WI38 (cell line): ENCODE measurements at regions not wholly inside any gene's neighbourhood (a gene's known extent, or its start where the extent isn't known, plus 50 kb on each side); places are given as distances from the start of the nearest gene placed in this dataset.
"Not testable (repeated sequence)": the region's sequence is repeated elsewhere in the genome, so short reads cannot be mapped to it uniquely, and the experiment has no call there.

ENCODE experiments used
- H3K4me3 ChIP-seq: 2 replicates; pipeline ENCODE4 v1.5.1; 2011; ENCODE audit warnings: low read depth, mild to moderate bottlenecking, control low read depth, low read length
- TF ChIP-seq, protein P1 (sequence below): IDR thresholded peaks from 2 replicates; pipeline ENCODE4 v1.5.1; 2012; ENCODE audit warnings: low read depth, mild to moderate bottlenecking, control low read depth, low read length

DNA sequence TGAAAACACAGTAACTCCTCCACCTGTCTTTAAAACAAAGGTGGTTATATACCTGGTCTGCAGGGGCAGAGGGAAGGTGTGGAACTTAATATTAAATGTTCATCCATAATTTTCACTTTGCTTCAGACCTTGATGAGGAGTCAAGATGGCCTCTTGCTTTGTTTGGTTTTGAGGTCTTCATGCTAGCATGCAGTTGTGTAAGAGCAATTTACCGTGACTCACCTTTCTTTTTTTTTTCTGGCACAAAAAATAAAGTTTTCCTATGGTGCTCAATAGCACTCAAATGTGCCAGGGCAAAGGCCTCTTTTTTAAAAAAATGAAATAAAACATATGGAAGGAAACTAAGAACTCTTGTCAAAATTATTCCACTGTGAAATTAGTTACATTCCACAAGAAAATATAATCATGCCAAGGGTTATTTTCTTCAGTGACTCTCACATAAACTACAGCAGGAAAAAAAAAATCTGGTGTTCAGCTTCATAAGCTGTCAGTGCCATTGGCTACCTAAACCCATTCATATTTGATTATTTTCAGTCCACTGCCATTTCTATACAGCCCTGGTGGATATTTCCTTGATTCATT, 128.2 kb downstream of the SLC7A11 start:
- TF ChIP-seq, protein P1, sequence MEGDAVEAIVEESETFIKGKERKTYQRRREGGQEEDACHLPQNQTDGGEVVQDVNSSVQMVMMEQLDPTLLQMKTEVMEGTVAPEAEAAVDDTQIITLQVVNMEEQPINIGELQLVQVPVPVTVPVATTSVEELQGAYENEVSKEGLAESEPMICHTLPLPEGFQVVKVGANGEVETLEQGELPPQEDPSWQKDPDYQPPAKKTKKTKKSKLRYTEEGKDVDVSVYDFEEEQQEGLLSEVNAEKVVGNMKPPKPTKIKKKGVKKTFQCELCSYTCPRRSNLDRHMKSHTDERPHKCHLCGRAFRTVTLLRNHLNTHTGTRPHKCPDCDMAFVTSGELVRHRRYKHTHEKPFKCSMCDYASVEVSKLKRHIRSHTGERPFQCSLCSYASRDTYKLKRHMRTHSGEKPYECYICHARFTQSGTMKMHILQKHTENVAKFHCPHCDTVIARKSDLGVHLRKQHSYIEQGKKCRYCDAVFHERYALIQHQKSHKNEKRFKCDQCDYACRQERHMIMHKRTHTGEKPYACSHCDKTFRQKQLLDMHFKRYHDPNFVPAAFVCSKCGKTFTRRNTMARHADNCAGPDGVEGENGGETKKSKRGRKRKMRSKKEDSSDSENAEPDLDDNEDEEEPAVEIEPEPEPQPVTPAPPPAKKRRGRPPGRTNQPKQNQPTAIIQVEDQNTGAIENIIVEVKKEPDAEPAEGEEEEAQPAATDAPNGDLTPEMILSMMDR = no peak
- H3K4me3 ChIP-seq = no peak overlapping the region

DNA sequence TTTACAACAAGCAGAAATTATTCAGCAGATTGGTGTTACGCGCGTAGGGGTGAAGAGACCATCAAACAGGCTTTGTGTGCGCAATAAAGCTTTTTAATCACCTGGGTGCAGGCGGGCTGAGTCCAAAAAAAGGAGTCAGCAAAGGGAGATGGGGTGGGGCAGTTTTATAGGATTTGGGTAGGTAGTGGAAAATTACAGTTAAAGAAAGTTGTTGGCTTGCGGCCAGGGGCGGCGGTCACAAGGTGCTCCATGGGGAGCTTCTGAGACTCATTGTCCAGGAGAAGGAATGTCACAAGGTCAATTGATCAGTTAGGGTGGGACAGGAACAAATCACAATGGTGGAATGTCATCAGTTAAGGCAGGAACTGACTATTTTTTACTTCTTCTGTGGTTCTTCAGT, 129.3 kb downstream of the SLC7A11 start:
- H3K4me3 ChIP-seq = not testable (repeated sequence)

DNA sequence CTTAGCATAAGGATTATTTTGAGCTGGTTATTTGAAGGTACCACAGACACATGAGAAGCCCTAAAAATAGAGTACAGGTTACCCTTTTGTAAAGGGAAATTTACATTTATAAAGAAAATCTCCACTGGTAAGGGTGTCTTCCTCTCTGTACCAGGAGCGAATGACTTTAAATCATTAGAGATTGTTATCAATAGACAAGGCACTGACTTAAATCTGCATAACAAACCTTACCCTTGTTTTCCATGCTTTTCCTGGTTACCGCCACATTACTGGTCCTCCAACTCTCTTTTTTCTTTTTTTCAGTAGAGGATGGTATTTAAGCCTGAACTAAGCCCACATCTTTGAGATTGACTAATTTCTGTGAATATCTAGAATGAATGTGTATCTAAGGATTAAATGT, 129.8 kb downstream of the SLC7A11 start:
- H3K4me3 ChIP-seq = no peak overlapping the region
- TF ChIP-seq, protein P1 = no peak

DNA sequence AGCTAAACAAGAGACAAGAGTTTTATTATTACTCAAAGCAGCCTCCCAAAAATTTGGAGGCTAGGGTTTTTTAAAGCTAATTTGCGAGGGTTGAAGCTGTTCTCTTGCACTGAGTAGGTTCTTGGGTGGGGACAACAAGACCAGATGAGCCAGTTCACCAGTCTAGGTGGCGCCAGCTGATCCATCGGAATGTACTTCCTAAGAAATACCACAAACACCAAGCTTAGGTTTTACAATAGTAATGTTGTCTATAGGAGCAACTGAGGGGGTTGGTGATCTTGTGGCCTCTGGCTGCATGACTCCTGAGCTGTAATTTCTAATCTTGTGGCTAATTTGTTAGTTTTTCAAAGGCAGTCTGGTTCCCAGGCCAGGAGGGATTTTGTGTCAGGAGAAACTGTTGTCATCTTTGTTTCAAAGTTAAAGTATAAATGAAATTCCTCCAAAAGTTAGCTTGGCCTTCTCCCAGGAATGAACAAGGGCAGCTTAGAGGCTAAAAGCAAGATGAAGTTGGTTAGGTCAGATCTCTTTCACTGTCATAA, 130.6 kb downstream of the SLC7A11 start:
- no peak overlapping the region for H3K4me3 ChIP-seq
- TF ChIP-seq, protein P1 = no peak

DNA sequence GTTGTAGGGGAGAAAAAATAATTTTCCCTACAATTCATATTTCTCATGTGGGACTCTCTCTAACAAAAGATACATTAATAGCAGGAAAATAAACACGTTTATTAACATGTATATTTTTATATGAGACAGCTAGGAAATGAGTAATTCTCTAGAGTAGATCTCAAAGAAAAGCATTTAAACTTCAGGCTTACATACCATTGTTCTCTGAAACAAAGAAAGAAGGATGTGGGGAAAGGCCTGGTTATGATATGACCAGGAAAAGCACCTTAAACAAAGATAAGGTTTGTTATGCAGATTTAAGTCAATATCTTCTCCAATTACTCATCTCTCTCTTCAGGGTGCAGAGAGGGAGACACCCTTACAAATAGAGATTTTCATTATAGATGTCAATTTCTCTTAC, 131.3 kb downstream of the SLC7A11 start:
- H3K4me3 ChIP-seq = no peak overlapping the region
- TF ChIP-seq, protein P1 = no peak

DNA sequence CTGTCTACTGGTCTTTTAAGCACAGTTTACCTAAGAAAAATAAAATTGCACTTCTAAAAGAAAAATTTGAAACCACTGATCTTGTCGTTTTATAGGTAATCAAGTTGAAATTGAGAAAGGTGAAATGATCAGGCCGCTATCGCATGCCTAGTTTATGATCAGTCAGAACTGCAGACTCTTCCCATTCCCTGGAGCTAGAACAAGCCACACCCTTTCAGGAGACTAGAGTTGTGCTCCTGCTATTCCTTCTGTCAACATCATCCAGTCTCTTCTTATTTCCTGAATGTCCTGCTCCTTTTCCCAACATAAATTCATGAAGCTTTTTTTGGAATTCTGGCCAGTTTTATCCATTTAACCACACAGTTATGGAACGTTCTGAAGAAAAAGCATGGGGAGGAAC, 135.1 kb downstream of the SLC7A11 start:
- no peak overlapping the region for H3K4me3 ChIP-seq
- TF ChIP-seq, protein P1 = no peak

DNA sequence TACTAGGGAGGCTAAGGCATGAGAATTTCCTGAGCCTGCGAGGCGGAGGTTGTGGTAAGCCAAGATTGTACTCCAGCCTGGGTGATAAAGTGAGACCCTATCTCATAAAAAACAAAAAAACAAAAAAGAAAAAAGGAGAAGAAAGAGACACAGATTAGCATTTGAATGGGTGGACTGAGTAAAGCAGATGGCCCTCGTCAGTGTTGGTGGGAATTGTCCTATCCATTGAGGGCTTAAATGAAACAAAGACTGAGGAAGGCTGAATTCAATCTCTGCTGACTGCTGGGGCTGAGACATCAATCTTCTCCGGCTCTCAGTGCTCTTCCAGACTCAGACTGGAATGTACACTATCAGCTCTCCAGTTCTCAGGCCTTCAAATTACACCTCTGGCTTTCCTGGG, 136.8 kb downstream of the SLC7A11 start:
- TF ChIP-seq, protein P1 = no peak
- H3K4me3 ChIP-seq = no peak overlapping the region

DNA sequence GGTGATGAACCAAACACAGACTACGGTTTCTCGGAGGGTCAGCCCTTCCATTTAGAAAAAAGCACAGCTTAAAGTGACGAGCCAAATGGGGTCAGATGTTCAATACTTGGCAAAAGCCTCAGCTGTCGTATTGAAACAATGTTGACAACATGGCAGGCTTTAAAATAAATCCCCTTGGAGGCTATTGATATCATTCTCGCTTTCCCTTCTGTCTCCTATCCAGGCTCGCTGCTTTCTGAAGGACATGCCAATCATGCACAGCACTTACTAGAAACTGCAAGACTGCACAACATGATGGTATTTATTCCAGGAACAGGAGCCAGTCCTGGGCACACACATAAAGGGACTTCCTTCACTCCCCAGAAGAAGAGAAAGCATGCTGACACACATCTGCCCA, 137.9 kb downstream of the SLC7A11 start:
- H3K4me3 ChIP-seq = no peak overlapping the region
- TF ChIP-seq, protein P1 = no peak
